LNCaP clone FGC (cell line): ENCODE measurements at regions not wholly inside any gene's neighbourhood (a gene's known extent, or its start where the extent isn't known, plus 50 kb on each side); places are given as distances from the start of the nearest gene placed in this dataset.

Experiments used
- DNase-seq: peaks from one replicate; pipeline ENCODE4 v3.0.0-alpha.2; 2011; ENCODE audit warnings: low read depth
- H3K4me3 ChIP-seq: 2 replicates; pipeline ENCODE4 v1.5.1; 2011; ENCODE audit warnings: mild to moderate bottlenecking, low read depth, low read length, control low read depth
- CTCF ChIP-seq: IDR thresholded peaks from 2 replicates; pipeline ENCODE4 v1.5.1; 2012; ENCODE audit warnings: mild to moderate bottlenecking; ENCODE audit not compliant: control insufficient read depth, insufficient read depth; ENCODE audit errors: extremely low read depth

DNA sequence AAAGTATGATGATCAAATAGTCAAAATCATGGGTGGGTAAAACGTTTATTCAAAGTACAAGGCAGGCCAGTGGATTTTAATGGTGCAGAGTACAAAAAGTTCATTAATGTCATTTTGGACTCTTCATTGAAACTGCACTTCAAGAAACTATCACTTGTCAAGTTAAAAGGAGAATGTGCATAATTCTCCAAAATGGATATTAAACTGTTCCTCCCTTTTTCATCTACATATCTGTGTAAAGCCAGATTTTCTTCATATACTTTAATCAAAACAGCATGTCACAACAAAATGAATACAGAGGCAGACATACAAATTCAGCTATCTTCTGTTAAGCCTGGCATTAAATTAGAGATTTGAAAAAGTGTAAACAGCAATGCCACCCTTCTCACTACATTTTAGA, 401.6 kb downstream of the NR2F1-AS1 start:
- no peak for DNase-seq
- no peak overlapping the region for H3K4me3 ChIP-seq
- TF ChIP-seq CTCF, result no peak

DNA sequence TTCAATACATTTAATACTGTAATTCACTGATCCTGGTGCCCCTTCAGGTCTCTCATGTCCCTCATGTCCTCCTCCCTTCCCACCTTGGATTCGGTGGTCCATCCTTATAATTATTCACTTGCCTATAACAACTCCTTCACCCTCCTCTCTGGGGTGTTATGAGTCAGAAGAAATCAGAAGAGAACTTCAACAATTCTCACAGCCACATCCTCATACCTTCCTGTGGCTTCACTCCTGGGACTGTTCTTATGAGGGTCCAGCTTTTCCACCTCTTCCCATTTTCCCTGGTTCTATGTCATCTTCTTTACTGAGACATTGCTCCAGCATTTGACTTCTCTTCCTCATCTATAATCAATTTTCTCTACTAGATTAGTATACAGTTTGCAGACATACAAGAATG, 406.1 kb downstream of the NR2F1-AS1 start:
- no peak for TF ChIP-seq CTCF
- DNase-seq, result no peak
- no peak overlapping the region for H3K4me3 ChIP-seq

GRCh38 chr5:93165559-93165958, 415.5 kb downstream of the NR2F1-AS1 start:
- TF ChIP-seq CTCF, result no peak
- no peak for DNase-seq
- H3K4me3 ChIP-seq, result no peak overlapping the region

DNA sequence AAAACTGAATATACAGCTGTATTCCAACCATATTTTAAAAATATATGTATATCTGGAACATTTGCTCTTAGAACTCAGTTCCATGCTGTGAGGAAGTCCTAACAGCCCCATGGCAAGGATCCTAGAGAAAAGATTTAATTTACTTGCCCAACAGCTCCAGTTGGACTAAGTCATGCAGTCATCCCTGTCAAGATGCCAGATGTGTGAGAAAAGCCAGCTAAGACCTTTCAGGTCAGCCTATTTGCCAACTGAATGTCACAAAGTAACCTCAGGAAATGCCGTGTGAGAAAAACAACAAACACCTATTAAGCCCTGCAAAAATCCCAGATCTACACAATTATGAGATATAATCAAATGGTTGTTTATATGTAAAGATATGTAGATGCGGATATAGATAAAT, 416.3 kb downstream of the NR2F1-AS1 start:
- DNase-seq, result peak; percentile 87
- no peak for TF ChIP-seq CTCF
- no peak overlapping the region for H3K4me3 ChIP-seq

DNA sequence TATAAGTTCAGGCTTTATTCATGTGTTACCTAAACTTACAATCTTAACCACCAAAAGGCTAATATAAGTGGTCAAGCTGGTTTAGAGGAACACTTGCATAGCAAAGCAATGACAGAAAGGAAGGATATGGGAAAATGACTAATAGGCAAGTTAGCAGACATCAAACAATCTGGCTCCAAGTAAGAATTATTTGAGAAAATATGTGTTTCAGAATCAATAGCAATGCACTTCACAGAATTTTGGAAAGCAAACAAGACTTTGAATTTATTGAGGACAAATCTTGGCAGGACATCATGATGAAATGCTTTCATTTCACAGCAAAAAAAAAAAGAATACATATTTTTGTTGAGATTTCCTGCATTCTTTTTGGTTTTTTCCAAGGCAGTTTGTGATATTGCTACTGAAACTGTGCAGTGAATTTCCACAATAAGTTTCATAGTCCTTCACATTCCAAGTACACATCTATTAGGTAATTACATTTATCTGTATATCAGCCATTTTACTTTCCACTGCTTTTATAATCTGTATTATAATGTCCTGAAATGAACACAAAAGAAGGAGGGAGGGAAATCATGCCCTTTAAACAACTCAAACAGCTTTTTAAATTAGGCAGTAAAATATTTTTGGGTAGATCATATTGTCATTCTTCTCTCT, 417.9 kb downstream of the NR2F1-AS1 start:
- no peak for DNase-seq
- no peak for TF ChIP-seq CTCF

DNA sequence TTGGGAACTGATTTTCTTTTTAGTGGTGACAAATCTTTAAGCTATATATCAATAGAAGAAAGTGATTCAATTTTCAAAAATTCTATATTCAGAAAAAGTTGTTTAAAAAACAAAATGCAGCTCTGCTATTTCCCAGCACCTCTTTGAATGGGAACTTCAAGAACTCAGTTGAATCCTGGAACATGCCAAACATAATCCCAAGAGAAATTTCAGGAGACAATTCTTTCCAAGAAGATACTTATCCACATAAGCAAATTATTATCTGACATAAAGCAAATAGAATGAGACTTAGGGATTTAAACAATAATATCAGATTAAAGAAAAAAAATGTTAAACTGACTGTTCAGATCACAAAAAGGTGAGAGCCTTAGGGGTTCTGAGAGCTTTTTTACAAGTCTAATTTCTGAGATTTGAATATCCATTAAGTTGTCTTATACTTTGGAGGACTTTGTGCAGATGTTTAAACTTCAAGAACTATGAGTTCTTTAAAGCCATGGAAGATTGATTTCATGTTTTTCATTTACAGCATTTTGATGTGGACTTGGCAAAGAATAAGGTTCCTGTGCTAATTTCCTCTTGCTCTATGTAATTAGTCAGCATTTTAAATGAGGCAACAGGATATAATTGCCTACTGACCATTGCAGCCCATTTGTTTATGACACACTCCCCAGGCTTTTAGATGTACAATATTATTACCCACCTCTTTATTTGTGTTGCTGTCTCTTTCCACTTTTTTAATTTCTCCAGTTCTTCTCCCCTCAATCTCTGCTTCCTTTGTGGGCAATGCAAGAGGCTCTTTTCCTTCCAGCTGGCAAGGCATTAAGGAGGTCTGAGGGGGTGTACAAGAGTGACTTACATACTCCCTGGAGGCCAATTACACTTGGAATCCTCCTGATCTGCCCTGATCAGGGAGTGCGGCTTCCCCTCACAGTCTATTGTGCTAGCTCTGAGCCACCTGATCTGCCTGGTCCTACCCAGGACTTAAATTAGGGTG, 419.1 kb downstream of the NR2F1-AS1 start:
- DNase-seq, result no peak
- TF ChIP-seq CTCF, result no peak

More for the DNA sequence above, 417.9 kb downstream of the NR2F1-AS1 start:
- H3K4me3 ChIP-seq, result no peak overlapping the region

More for the DNA sequence above, 419.1 kb downstream of the NR2F1-AS1 start:
- no peak overlapping the region for H3K4me3 ChIP-seq
